ENCODE measurements at regions not wholly inside any gene's neighbourhood (a gene's known extent, or its start where the extent isn't known, plus 50 kb on each side); places are given as distances from the start of the nearest gene placed in this dataset.

- H3K4me2 ChIP-seq (replicated peaks; ENCODE audit: low read depth, low read length, poor library complexity, severe bottlenecking) = peak overlapping the region; percentile 53
- peak overlapping the region; percentile 66 for H3K4me3 Mint-ChIP-seq
- peak overlapping the region; percentile 93 for H3K27ac Mint-ChIP-seq
Observed at GRCh38 chr6:25054469-25054868, 118.7 kb upstream of the RIPOR2 start.

GRCh38 chr6:25056130-25056529 lies 120.4 kb upstream of the RIPOR2 start:
- WGBS (ENCODE audit: insufficient coverage) = no CpG with 5 or more reads among the region's 3 CpGs
- Histone ChIP-seq H3K79me2 (ENCODE audit: control insufficient read depth, insufficient read depth, low read length) (no peaks in the 10 kb centered on the region), H3K4me2 (replicated peaks; ENCODE audit: low read depth, low read length, poor library complexity, severe bottlenecking) (peak overlapping the region; percentile 75), H4K20me1 (ENCODE audit: control insufficient read depth, insufficient read depth, low read length, poor library complexity, severe bottlenecking) (no peaks in the 10 kb centered on the region), H3K27me3 (replicated peaks in 1 of 4; ENCODE audit: control extremely low read depth in 1 of 4, control insufficient read depth in 3 of 4, insufficient read depth in 4 of 4, low read length in 3 of 4) (no peaks in the 10 kb centered on the region), H3K36me3 (replicated peaks in 1 of 2; ENCODE audit: control extremely low read depth in 1 of 2, control insufficient read depth in 1 of 2, extremely low read depth in 1 of 2, insufficient read depth in 2 of 2, low read length in 1 of 2) (no peaks in the 10 kb centered on the region), H3K27ac (ENCODE audit: low read length in 2 of 2) (peak overlapping the region; percentile 66 to 94), H2AFZ (ENCODE audit: insufficient read depth, low read depth, low read length, poor library complexity, severe bottlenecking) (peak overlapping the region; percentile 71), H3K4me1 (ENCODE audit: control insufficient read depth in 2 of 2, insufficient read depth in 2 of 2, low read length in 2 of 2) (peaks cover 72 to 73% of the 10 kb centered on the region in 2 donors), H3K9ac (ENCODE audit: low read length) (peak overlapping the region; percentile 56), H3K9me3 (ENCODE audit: control extremely low read depth in 1 of 3, control insufficient read depth in 2 of 3, insufficient read depth in 1 of 3, low read length in 2 of 3) (peaks cover 0 to 3% (median 0%) of the 10 kb centered on the region in 3 donors), H3K4me3 (ENCODE audit: control extremely low read depth in 1 of 5, extremely low read depth in 1 of 5, insufficient read depth in 1 of 5, low read depth in 2 of 5, low read length in 4 of 5) (peak overlapping the region in 2 of 5 experiments; percentile 13 to 37)
- CTCF ChIA-PET = interaction anchor here (1.0 to 6.7 kb wide), 5 partner anchors 13 to 42 kb away, joined by 3 to 88 read pairs (median 4); no protein-coding TSS in a partner anchor
- peak; percentile 90 for DNase-seq
- peak; percentile 74 for ATAC-seq (ENCODE audit: low read depth)
- POLR2A ChIA-PET = interaction anchor here (0.6 to 0.8 kb wide), 2 partner anchors 18 to 64 kb away, joined by 3 to 6 read pairs; no protein-coding TSS in a partner anchor
- peak overlapping the region; percentile 91 for H3K27ac Mint-ChIP-seq
- no peaks in the 10 kb centered on the region for H3K27me3 Mint-ChIP-seq
- intact Hi-C loops (cut with micrococcal nuclease) = loop anchor here (1.0 kb wide), 1 partner anchor 14 kb away; no protein-coding TSS in a partner anchor
- H3K4me3 Mint-ChIP-seq = peak overlapping the region; percentile 74
- no peaks in the 10 kb centered on the region for H3K9me3 Mint-ChIP-seq (ENCODE audit: insufficient read depth)
- peaks cover 65% of the 10 kb centered on the region for H3K4me1 Mint-ChIP-seq
- no peak for TF ChIP-seq EZH2 (IDR thresholded peaks at IDR 0.05; ENCODE audit: borderline replicate concordance, insufficient read depth, low read depth, low read length, poor library complexity, severe bottlenecking)
- TF ChIP-seq, protein P1, sequence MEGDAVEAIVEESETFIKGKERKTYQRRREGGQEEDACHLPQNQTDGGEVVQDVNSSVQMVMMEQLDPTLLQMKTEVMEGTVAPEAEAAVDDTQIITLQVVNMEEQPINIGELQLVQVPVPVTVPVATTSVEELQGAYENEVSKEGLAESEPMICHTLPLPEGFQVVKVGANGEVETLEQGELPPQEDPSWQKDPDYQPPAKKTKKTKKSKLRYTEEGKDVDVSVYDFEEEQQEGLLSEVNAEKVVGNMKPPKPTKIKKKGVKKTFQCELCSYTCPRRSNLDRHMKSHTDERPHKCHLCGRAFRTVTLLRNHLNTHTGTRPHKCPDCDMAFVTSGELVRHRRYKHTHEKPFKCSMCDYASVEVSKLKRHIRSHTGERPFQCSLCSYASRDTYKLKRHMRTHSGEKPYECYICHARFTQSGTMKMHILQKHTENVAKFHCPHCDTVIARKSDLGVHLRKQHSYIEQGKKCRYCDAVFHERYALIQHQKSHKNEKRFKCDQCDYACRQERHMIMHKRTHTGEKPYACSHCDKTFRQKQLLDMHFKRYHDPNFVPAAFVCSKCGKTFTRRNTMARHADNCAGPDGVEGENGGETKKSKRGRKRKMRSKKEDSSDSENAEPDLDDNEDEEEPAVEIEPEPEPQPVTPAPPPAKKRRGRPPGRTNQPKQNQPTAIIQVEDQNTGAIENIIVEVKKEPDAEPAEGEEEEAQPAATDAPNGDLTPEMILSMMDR (IDR thresholded peaks at IDR 0.05) = no peak

More at GRCh38 chr6:25054469-25054868, 118.7 kb upstream of the RIPOR2 start:
- ATAC-seq (ENCODE audit: low read depth) (no peak), DNase-seq (no peak)
- H4K20me1 ChIP-seq (ENCODE audit: control insufficient read depth, insufficient read depth, low read length, poor library complexity, severe bottlenecking) = no peaks in the 10 kb centered on the region
- peak overlapping the region; percentile 71 to 76 for H3K27ac ChIP-seq (ENCODE audit: low read length in 2 of 2)
- POLR2A ChIA-PET = interaction anchor here (1.0 kb wide), 1 partner anchor 198 kb away, joined by 3 read pairs; no protein-coding TSS in a partner anchor
- H3K36me3 ChIP-seq (replicated peaks in 1 of 2; ENCODE audit: control extremely low read depth in 1 of 2, control insufficient read depth in 1 of 2, extremely low read depth in 1 of 2, insufficient read depth in 2 of 2, low read length in 1 of 2) = no peaks in the 10 kb centered on the region
- peak overlapping the region in 1 of 5 experiments; percentile 3 for H3K4me3 ChIP-seq (ENCODE audit: control extremely low read depth in 1 of 5, extremely low read depth in 1 of 5, insufficient read depth in 1 of 5, low read depth in 2 of 5, low read length in 4 of 5)
- CTCF ChIA-PET = interaction anchor here (0.8 to 6.7 kb wide), 11 partner anchors 8 to 144 kb away, joined by 3 to 88 read pairs (median 9); partner anchors contain the start of gene RIPOR2
- peaks cover 82% of the 10 kb centered on the region for H3K4me1 Mint-ChIP-seq
- no peaks in the 10 kb centered on the region for H3K27me3 ChIP-seq (replicated peaks in 1 of 4; ENCODE audit: control extremely low read depth in 1 of 4, control insufficient read depth in 3 of 4, insufficient read depth in 4 of 4, low read length in 3 of 4)
- H3K4me1 ChIP-seq (ENCODE audit: control insufficient read depth in 2 of 2, insufficient read depth in 2 of 2, low read length in 2 of 2) = peaks cover 88 to 90% of the 10 kb centered on the region in 2 donors
- no CpG with 5 or more reads among the region's 3 CpGs for WGBS (ENCODE audit: insufficient coverage)
- H2AFZ ChIP-seq (ENCODE audit: insufficient read depth, low read depth, low read length, poor library complexity, severe bottlenecking) = peak overlapping the region; percentile 26
- no peaks in the 10 kb centered on the region for H3K79me2 ChIP-seq (ENCODE audit: control insufficient read depth, insufficient read depth, low read length)
- intact Hi-C loops (cut with micrococcal nuclease) = loop anchor here (1.0 to 5.0 kb wide), 3 partner anchors 14 to 37 kb away; no protein-coding TSS in a partner anchor
- H3K27me3 Mint-ChIP-seq = no peaks in the 10 kb centered on the region
- H3K9me3 ChIP-seq (ENCODE audit: control extremely low read depth in 1 of 3, control insufficient read depth in 2 of 3, insufficient read depth in 1 of 3, low read length in 2 of 3) = peaks cover 0 to 3% (median 0%) of the 10 kb centered on the region in 3 donors
- no peak for TF ChIP-seq EZH2 (IDR thresholded peaks at IDR 0.05; ENCODE audit: borderline replicate concordance, insufficient read depth, low read depth, low read length, poor library complexity, severe bottlenecking)
- TF ChIP-seq, protein P1 (IDR thresholded peaks at IDR 0.05) = no peak
- H3K9me3 Mint-ChIP-seq (ENCODE audit: insufficient read depth) = no peaks in the 10 kb centered on the region
- no peak overlapping the region for H3K9ac ChIP-seq (ENCODE audit: low read length)
